ENCODE measurements at regions not wholly inside any gene's neighbourhood (a gene's known extent, or its start where the extent isn't known, plus 50 kb on each side); places are given as distances from the start of the nearest gene placed in this dataset.

DNA sequence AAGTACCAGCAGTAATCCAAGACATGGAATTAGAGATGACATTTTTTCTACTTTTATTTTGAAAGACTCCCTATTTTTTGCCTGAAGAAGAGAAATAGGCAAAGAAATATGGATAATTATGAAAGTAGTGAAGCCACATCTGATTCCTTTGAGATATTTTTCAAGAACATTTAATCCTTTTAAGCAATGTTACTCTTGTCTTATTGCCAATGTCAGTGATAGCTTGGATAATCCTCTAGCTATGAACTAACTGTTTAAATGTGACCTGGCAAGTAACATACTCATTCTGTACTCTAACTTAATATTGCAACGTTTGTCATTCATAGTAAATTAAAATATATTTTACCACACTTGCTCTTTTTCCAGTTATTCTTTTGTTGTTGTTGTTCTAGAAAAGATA is 181.3 kb downstream of the VEGFC start:
- Histone ChIP-seq H3K23me2 (ENCODE audit: insufficient read length, low read depth, low read length, poor library complexity, severe bottlenecking) (no peaks in the 10 kb centered on the region), H3K23ac (ENCODE audit: insufficient read length, low read depth, low read length) (no peak overlapping the region), H3T11ph (ENCODE audit: low read length) (no peak overlapping the region), H4K8ac (replicated peaks; ENCODE audit: insufficient read length, low read depth, low read length) (no peak overlapping the region), H4K5ac (ENCODE audit: insufficient read length, low read depth, low read length) (no peak overlapping the region), H4K20me1 (ENCODE audit: control insufficient read depth, insufficient read depth, insufficient read length) (no peaks in the 10 kb centered on the region), H3K14ac (ENCODE audit: insufficient read depth, low read length) (no peak overlapping the region), H4K91ac (ENCODE audit: insufficient read length, low read depth, low read length) (no peak overlapping the region), H2BK120ac (ENCODE audit: low read depth, low read length, poor library complexity, severe bottlenecking) (no peak overlapping the region), H2BK5ac (ENCODE audit: insufficient read length, low read length) (no peak overlapping the region), H3K56ac (ENCODE audit: insufficient read length, low read depth, low read length) (no peak overlapping the region), H2AK5ac (ENCODE audit: insufficient read length, low read length) (no peak overlapping the region), H3K4ac (ENCODE audit: low read depth, low read length) (no peak overlapping the region), H3K9me3 (ENCODE audit: control insufficient read depth, low read depth, low read length) (no peaks in the 10 kb centered on the region), H3K4me2 (ENCODE audit: insufficient read depth, insufficient read length, low read length) (no peak overlapping the region), H3K79me1 (ENCODE audit: insufficient read depth, low read depth, low read length, poor library complexity, severe bottlenecking) (no peaks in the 10 kb centered on the region), H3K18ac (ENCODE audit: insufficient read length, low read depth, low read length) (no peak overlapping the region), H3K27me3 (ENCODE audit: insufficient read depth, low read length) (no peaks in the 10 kb centered on the region), H2BK20ac (ENCODE audit: low read depth, low read length, poor library complexity, severe bottlenecking) (no peak overlapping the region), H2AFZ (ENCODE audit: low read length) (no peak overlapping the region), H2BK15ac (ENCODE audit: low read depth, low read length) (no peak overlapping the region), H2BK12ac (ENCODE audit: insufficient read length, low read depth, low read length) (no peak overlapping the region), H3K79me2 (ENCODE audit: insufficient read depth, low read length) (no peaks in the 10 kb centered on the region), H3K27ac (ENCODE audit: insufficient read length, low read depth, low read length) (no peak overlapping the region), H3K4me1 (ENCODE audit: insufficient read depth, low read length) (no peaks in the 10 kb centered on the region), H3K9ac (ENCODE audit: extremely low read depth, insufficient read length, low read length) (no peak overlapping the region)
- Mint-ChIP-seq H3K27me3 (ENCODE audit: low read depth) (no peaks in the 10 kb centered on the region), H3K36me3 (ENCODE audit: insufficient read depth in 1 of 3, low read depth in 3 of 3) (no peaks in the 10 kb centered on the region), H3K27ac (no peak overlapping the region), H3K4me3 (no peak overlapping the region), H3K9me3 (no peaks in the 10 kb centered on the region), H3K4me1 (peaks cover 8 to 9% of the 10 kb centered on the region in 2 experiments)
- no CpG with 5 or more reads among the region's 1 CpG for WGBS (ENCODE audit: extremely low coverage, insufficient read length, low lambda C conversion rate)
- TF ChIP-seq, protein P1, sequence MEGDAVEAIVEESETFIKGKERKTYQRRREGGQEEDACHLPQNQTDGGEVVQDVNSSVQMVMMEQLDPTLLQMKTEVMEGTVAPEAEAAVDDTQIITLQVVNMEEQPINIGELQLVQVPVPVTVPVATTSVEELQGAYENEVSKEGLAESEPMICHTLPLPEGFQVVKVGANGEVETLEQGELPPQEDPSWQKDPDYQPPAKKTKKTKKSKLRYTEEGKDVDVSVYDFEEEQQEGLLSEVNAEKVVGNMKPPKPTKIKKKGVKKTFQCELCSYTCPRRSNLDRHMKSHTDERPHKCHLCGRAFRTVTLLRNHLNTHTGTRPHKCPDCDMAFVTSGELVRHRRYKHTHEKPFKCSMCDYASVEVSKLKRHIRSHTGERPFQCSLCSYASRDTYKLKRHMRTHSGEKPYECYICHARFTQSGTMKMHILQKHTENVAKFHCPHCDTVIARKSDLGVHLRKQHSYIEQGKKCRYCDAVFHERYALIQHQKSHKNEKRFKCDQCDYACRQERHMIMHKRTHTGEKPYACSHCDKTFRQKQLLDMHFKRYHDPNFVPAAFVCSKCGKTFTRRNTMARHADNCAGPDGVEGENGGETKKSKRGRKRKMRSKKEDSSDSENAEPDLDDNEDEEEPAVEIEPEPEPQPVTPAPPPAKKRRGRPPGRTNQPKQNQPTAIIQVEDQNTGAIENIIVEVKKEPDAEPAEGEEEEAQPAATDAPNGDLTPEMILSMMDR (conservative IDR thresholded peaks at IDR 0.05) = no peak
- no peak for DNase-seq
